ENCODE measurements at regions not wholly inside any gene's neighbourhood (a gene's known extent, or its start where the extent isn't known, plus 50 kb on each side); places are given as distances from the start of the nearest gene placed in this dataset.
"Not testable (repeated sequence)": the region's sequence is repeated elsewhere in the genome, so short reads cannot be mapped to it uniquely, and the experiment has no call there.

GRCh38 chr6:43997990-43998585 is 129.2 kb downstream of the MRPL14 start:
- not testable (repeated sequence) for DNase-seq

DNA sequence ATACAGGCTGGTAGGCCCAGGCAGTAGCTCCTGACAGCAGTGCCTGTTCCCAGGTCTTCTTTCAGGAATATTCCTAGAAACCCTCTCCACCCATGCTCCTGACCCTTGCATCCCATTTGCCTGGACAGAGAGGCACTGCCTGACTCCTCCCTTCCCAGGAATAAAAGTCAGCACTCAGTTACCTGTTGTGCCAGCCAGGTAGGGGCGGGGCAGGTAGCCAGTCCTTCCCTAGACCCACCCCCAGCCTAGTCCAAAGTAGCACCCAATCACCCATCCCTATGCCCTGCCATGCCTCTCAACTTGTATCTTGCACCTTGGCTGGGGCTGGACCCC is 129.9 kb downstream of the MRPL14 start:
- DNase-seq: no peak

- no peak for DNase-seq
These were observed 130.5 kb downstream of the MRPL14 start for GRCh38 chr6:43996618-43997344.

DNA sequence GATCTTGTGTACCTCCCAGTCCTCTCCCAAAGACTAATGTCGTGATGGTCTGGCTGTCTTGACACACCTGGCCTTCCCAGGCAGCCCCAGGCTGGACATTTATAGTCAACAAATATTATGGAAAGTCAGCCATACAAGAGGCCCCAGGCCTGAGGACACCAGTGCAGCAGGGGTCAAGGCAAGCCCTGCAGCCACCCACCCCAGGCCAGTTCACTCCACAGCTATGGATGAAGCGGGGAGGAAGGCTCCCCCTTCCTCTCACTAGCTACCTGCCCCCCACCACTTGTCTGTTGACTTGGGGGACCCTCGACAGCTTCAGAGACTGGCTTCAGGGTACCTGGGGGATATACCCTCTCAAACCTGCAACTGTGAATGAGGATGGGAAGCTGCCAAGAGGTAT is 132.1 kb downstream of the MRPL14 start:
- DNase-seq: no peak

DNA sequence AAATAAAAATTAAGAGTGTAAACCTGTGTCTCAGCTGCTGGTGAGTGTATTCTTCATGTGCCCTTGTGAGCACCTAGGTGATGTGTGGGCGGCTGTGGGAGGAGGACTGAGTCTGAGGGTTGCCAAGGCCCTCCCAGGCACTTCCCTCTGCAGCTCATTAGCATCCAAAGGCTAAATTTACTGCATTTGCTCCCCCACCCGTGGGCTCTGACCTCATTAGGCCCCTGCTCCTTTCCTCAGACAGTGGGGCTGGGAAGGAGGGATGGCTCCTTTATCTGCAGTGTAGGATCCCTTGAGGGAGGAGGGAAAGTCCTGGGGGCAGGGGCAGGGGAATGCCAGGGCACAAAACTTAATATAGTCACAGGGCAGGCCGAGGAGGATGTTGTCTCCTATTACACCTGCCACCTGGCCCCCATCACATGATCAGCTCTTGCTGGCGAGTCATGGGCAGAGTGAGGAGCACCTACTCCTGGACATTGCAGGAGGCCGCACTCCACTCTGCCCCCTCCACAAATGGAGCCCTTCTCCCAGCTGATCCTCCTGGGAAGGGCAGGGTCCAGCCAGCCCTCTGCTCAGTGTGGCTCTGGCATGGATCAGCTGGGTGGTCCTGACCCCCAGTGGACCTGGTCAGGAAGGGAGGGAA is 133.2 kb downstream of the MRPL14 start:
- no peak for DNase-seq

DNA sequence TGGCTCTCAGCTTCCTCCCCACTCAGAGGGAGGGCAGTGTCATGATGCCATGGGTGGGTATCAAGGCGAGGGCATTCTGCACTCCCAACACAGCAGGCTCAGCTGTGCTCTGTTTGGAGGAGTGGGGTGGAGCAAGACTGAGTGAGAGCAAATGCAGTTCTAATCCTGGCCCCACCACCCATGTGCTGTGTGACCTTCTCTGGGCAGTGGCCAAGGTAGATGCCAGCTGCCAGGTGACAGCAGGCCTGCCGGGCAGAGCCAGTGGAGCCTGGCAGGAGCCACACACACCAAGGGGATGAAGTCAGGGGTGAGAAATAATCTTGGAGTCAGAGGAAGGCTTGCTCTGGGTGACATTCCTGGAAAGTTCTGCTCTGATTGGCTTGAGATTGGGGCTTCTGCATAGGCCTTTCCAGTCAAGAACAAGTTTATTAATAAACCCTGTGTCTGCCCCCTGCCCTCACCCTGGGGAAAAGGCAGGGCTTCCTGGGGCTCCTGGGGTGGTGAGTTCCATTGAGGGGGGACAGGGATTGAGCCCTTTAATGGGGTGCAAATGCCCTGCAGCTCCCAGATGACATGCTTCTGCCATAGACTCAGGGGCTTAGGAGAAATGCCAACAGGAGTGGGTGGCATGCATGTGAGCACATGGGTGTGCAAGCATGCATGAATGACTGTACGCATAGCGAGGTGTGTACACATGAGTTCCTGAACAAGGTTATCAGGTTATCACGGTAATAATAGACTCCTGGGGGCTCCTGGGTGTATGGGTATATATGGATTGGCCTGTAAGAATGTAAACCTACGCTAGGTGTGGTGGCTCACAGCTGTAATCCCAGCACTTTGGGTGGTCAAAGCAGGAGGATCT is 134.2 kb downstream of the MRPL14 start:
- DNase-seq: no peak

- no peak for DNase-seq
These were observed 135.1 kb downstream of the MRPL14 start for GRCh38 chr6:43992126-43992663.

DNA sequence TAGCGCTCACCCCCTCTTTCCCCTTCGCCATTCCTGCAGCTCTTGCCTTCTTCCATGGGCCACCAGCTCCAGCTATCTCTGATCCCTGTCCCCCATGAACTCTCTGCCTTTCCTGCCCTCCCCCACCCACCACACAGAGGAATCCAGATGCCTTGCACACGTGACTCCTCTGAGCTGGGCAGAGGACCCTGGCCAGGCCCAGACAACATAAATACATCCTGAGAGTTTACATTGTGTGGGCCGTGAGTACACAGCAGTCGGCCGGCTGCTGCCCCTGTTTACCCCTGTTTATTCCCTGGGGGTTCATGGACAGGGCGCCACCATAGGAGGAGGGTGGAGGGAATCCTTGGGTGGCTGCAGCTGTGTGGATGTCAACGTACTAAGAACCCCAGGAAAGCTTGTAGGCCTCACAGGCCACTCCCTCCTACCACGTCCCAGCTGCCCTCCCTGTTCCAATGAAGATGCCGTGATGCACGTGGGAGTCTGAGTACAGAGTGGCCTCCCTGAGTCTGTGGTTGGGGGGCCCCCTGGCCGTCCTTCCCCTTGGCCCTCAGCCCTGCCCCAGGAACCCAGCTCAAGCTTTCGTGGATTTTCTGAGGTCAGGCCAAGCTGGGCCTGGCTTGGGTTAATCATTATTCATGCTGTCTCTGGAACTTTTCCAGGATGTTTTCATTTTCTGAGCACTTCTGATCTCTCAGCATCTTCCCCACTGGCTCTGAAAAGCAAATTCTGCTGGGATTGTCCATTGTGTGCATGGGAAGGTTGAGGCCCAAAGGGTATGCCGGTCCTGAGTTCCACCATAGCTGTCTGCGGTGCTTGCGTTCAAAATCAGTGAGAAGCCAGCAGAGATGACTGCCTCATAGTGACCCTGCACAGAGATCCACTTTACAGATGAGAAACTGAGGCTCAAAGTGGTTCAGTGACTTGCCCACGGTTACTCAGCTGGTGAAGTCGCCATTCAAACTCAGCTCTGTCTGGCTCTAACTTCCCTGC is 136.3 kb downstream of the MRPL14 start:
- no peak for DNase-seq

GRCh38 chr6:43990275-43990626 is 137.0 kb downstream of the MRPL14 start:
- DNase-seq: no peak

DNA sequence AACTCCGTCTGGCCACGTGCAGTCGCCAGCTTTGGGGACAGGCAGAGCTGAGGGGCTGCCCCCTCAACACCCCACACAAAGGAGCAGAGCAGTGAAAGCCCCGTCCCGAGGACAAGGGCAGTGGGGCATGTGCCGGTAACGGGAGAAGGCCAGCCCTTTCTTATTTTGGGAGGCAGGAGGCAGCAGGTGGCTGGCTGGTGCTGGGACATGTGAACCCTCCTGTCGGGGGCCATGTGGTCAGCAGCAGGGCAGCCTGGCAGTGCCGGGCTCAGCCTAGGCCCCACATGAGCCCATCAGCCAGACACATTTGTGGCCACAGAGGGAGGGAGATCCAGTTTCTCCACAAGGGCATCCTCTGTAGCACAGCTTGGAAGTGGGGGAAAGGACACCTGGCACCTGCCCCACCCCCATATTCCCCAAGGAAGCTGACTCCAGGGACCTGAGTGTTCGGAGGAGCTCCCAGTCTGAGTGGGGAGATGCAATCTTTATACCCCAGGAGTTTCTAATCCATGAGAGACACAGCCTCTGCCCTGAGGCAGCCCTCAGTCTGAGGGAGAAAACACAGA is 137.6 kb downstream of the MRPL14 start:
- no peak for DNase-seq

DNA sequence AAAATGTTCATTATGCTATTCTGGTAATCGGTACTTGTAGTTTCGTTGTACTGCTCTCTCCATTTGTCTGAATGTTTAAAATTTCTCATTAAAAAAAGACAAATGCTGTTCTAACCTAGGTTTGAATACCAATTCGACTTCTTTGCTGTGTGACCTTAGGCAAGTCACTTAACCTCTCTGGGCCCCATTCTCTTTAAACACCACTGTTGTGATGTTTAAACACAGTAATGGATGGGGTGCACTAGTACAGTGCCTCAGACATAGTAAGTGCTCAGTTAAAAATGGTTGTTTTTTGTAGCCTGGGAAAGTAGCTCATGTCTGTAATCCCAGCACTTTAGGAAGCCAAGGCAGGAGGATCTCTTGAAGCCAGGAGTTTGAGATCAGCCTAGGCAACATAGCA is 138.5 kb downstream of the MRPL14 start:
- no peak for DNase-seq

- DNase-seq: no peak
These were observed 139.3 kb downstream of the MRPL14 start for GRCh38 chr6:43987838-43988439.

DNA sequence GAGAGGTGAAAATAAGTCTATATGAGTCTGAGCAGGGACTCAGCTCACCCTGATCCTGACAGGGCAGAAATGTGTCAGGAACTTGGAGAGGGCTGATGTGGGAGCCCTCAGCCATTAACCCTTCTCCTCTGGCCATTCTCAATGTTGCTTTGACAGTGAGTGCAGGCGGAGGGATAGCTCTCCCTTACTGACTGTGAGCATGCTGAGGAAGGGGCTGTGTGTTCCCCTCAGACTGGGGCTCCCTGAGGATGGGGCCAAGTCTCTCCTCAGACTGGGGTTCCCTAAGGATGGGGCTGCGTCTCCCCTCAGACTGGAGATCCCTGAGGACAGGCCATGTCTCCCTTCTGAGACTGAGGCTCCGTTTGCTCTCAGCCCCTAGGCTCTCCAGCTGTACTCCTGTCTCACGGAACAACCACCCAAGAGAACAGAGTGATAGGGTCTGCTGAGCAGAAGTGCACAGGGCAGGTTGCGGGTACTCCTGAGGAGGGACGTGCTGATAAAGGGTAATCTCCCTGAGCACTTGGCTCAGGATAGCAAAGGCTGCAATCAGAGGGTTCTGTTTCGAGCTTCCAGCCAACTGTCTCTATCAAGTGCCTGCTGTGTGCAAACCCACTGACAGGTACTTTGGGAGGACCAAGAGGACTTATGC is 141.0 kb downstream of the MRPL14 start:
- no peak for DNase-seq

DNA sequence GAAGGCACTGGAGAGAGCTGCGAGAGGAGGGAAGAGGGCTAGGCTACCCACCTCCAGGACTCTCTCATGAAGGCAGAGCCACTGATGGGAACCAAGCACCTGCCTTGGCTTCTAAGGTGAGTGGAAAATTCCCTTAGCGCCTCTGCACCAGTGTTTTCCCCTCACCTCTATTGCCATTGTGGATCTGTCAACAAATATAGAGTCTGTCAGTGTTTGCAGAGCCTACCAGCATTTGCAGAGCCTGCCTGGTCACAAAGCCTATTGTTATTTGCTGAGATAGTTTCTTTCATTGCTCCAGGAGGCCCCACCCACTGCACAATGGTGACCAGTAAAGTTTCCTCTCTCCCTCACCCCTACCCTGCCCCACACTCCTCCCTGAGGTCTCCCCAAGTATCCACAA is 141.9 kb downstream of the MRPL14 start:
- DNase-seq: no peak

GRCh38 chr6:43984442-43985321 is 142.6 kb downstream of the MRPL14 start:
- no peak for DNase-seq

GRCh38 chr6:43983632-43984031 is 143.6 kb downstream of the MRPL14 start:
- DNase-seq: no peak

- no peak for DNase-seq
These were observed 144.1 kb downstream of the MRPL14 start for GRCh38 chr6:43983191-43983590.

- DNase-seq: no peak
These were observed 145.1 kb downstream of the MRPL14 start for GRCh38 chr6:43982084-43982625.

DNA sequence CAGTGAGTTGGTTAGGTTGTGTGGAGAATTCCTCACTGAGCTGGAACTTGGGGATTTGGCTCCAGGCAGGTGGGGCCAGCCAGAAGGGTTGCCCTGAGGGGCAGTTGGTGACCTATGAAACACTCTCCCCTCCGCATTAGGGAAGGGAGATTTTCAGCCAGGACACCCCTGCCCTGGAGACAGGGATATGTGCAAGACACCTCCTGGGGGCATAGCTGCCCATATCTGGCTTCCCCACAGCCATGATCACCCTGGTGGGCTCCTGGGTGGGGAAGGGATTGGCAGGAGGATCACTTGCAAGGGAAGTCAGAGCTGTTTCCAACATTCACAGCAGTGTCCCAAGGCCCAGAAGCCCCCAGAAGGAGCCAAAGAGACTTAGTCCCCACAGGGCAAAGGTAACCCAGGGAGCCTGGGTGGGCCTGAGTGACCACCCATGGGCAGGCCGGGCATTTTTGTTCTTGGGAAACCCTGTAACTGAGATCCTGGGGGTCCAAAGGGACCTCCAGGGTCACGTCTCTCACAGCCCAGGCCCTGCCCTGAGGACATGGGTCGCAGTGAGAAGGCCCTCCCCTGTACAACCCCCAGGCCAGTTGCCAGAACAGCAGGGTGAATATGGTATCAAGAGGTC is 145.8 kb downstream of the MRPL14 start:
- DNase-seq: no peak

All from NCI-H2107 (cell line).